Suprapubic skin (tissue), 4 donors: ENCODE measurements at regions not wholly inside any gene's neighbourhood (a gene's known extent, or its start where the extent isn't known, plus 50 kb on each side); places are given as distances from the start of the nearest gene placed in this dataset.

Experiments used
- DNase-seq, 2 donors: peaks; one replicate each; pipeline ENCODE4 v3.0.0-alpha.2; 2019; ENCODE audit warnings: low spot score in 2 of 2
- H3K27ac ChIP-seq: fragments of 200-600 bp; sonication (generic); one replicate; pipeline ENCODE4 v1.5.1; 2019
- H3K27me3 ChIP-seq: fragments of 200-600 bp; sonication (generic); one replicate; pipeline ENCODE4 v1.5.1; 2019
- H3K36me3 ChIP-seq: fragments of 200-600 bp; sonication (generic); one replicate; pipeline ENCODE4 v1.5.1; 2019
- H3K4me1 ChIP-seq: fragments of 200-600 bp; sonication (generic); one replicate; pipeline ENCODE4 v1.5.1; 2019
- H3K4me3 ChIP-seq: fragments of 200-600 bp; sonication (generic); one replicate; pipeline ENCODE4 v1.5.1; 2019; ENCODE audit warnings: mild to moderate bottlenecking
- H3K9me3 ChIP-seq: fragments of 200-600 bp; sonication (generic); one replicate; pipeline ENCODE4 v1.5.1; 2019
- CTCF ChIP-seq, 2 donors: fragments of 200-600 bp in 1 of 2; fragments of 450-650 bp in 1 of 2; sonication (generic) in 1 of 2; IDR thresholded peaks; one replicate each; pipeline ENCODE4 v1.5.1; 2016 to 2019; ENCODE audit warnings: antibody characterized with exemption in 2 of 2, mild to moderate bottlenecking in 1 of 2, moderate library complexity in 1 of 2
- EP300 ChIP-seq: sonication (generic); formaldehyde crosslinking; IDR thresholded peaks from one replicate; pipeline ENCODE4 v1.6.1; 2017; ENCODE audit warnings: antibody characterized with exemption
- POLR2A ChIP-seq, 2 donors: fragments of 450-650 bp; IDR thresholded peaks; one replicate each; pipeline ENCODE4 v1.6.1; 2017; ENCODE audit warnings: antibody characterized with exemption in 2 of 2, mild to moderate bottlenecking in 2 of 2, moderate library complexity in 2 of 2
- POLR2AphosphoS5 ChIP-seq, 3 donors: sonication (generic); formaldehyde crosslinking; IDR thresholded peaks; one replicate each; pipeline ENCODE4 v1.6.1; 2017; ENCODE audit warnings: antibody characterized with exemption in 3 of 3
- WGBS: methylation state at CpG from one replicate; pipeline ENCODE4 v1.1.5; 2018; 5-methylcytosine and 5-hydroxymethylcytosine counted together

DNA sequence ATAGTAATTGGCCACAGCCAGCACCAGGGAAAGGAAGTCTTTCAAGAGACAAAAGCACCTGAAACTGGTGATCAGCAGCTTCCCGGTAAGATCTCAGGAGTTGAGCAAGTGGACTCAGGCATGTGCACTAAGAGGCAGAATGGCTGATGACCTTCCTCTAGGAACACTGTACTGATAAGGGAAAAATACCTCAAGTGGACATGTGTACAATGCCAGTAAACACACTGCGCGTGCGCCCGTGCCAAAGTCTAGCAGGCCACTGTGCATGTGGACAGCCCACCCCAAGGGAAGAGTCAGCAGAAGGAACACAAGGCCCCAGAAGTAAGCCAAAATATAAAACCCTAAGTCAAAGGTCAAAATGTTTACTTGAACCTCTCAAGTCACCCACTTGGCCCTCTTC lies 423.0 kb downstream of the TUSC1 start:
- no peak for TF ChIP-seq POLR2A (IDR thresholded peaks at IDR 0.05)
- no peak for TF ChIP-seq EP300
- TF ChIP-seq POLR2AphosphoS5 (IDR thresholded peaks at IDR 0.05), result no peak
- TF ChIP-seq CTCF (IDR thresholded peaks at IDR 0.05), result no peak
- H3K4me1 ChIP-seq, result no peaks in the 10 kb centered on the region
- H3K36me3 ChIP-seq, result no peaks in the 10 kb centered on the region
- DNase-seq, result no peak
- H3K27ac ChIP-seq, result no peak overlapping the region
- H3K9me3 ChIP-seq, result no peaks in the 10 kb centered on the region
- no peak overlapping the region for H3K4me3 ChIP-seq
- 89% methylated on average over 5 of the region's 5 CpGs for WGBS
- H3K27me3 ChIP-seq, result no peaks in the 10 kb centered on the region

- no peaks in the 10 kb centered on the region for H3K9me3 ChIP-seq
- no peaks in the 10 kb centered on the region for H3K36me3 ChIP-seq
- H3K4me3 ChIP-seq, result no peak overlapping the region
- no peak for TF ChIP-seq POLR2AphosphoS5 (IDR thresholded peaks at IDR 0.05)
- TF ChIP-seq EP300, result no peak
- TF ChIP-seq POLR2A (IDR thresholded peaks at IDR 0.05), result no peak
- TF ChIP-seq CTCF (IDR thresholded peaks at IDR 0.05), result no peak
- no peaks in the 10 kb centered on the region for H3K27me3 ChIP-seq
- DNase-seq, result no peak
- H3K27ac ChIP-seq, result no peak overlapping the region
- 25% methylated on average over 2 of the region's 2 CpGs for WGBS
- no peaks in the 10 kb centered on the region for H3K4me1 ChIP-seq
These were observed 424.2 kb downstream of the TUSC1 start for GRCh38 chr9:25254051-25254450.

- WGBS, result 70% methylated on average over 3 of the region's 3 CpGs
- DNase-seq, result no peak
- Histone ChIP-seq H3K36me3 (no peaks in the 10 kb centered on the region), H3K4me3 (no peak overlapping the region), H3K4me1 (no peaks in the 10 kb centered on the region), H3K27ac (no peak overlapping the region), H3K27me3 (no peaks in the 10 kb centered on the region), H3K9me3 (no peaks in the 10 kb centered on the region)
- TF ChIP-seq CTCF (IDR thresholded peaks at IDR 0.05) (no peak), POLR2A (IDR thresholded peaks at IDR 0.05) (no peak)
These were observed 436.8 kb downstream of the TUSC1 start for GRCh38 chr9:25241421-25241820.

DNA sequence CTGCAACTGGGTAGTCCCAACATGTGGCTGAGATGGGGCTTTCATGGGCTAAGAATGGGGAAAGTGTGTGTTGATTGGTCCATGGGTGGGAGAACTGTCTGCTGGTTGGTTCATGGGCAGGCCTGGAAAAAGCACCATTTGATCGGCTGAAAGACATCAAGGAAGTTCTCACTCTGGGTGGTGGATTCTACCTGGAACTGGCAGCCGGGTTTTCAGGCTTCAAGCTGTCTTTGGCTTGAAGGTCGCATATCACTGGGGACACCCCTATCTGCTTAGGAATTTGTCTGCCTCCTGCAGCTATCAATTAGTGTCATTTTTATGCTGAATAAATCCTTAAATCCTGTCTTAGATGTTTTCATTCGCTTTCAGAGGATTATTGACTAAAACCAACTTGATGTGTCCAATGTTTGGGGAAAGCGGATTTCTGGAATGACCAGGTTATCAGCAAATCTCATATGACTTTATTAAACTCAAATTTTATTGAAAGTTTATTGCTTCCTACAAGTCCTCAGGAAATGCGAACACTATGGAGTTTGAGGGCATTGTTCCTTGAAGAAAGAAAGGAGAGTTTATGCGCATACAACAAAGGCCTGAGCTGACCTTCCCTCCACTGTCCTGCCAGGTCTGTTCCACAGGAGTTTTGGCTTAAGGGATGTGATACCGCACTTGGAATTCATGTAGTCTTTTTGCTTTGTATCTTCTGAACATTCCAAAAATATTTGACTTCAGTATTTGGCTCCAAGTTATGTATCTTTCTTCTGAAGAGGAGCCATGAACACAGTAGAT lies 451.1 kb downstream of the TUSC1 start:
- no peak for TF ChIP-seq POLR2A (IDR thresholded peaks at IDR 0.05)
- TF ChIP-seq POLR2AphosphoS5 (IDR thresholded peaks at IDR 0.05), result no peak
- no peak for TF ChIP-seq CTCF (IDR thresholded peaks at IDR 0.05)
- TF ChIP-seq EP300, result no peak
- Histone ChIP-seq H3K36me3 (no peaks in the 10 kb centered on the region), H3K4me3 (no peak overlapping the region), H3K27me3 (no peaks in the 10 kb centered on the region), H3K4me1 (no peaks in the 10 kb centered on the region), H3K9me3 (no peaks in the 10 kb centered on the region), H3K27ac (no peak overlapping the region)
- WGBS, result 77% methylated on average over 8 of the region's 8 CpGs
- no peak for DNase-seq

GRCh38 chr9:25225938-25226760 lies 452.1 kb downstream of the TUSC1 start:
- 89% methylated on average over 18 of the region's 20 CpGs for WGBS
- TF ChIP-seq CTCF (IDR thresholded peaks at IDR 0.05) (no peak), EP300 (no peak), POLR2A (IDR thresholded peaks at IDR 0.05) (no peak), POLR2AphosphoS5 (IDR thresholded peaks at IDR 0.05) (no peak)

More at GRCh38 chr9:25225938-25226760, 452.1 kb downstream of the TUSC1 start:
- H3K4me1 ChIP-seq, result no peaks in the 10 kb centered on the region
- H3K27ac ChIP-seq, result no peak overlapping the region
- no peak overlapping the region for H3K4me3 ChIP-seq
- H3K27me3 ChIP-seq, result no peaks in the 10 kb centered on the region
- no peaks in the 10 kb centered on the region for H3K9me3 ChIP-seq
- DNase-seq, result no peak
- no peaks in the 10 kb centered on the region for H3K36me3 ChIP-seq
